Keratinocyte (primary cell): ENCODE measurements at regions not wholly inside any gene's neighbourhood (a gene's known extent, or its start where the extent isn't known, plus 50 kb on each side); places are given as distances from the start of the nearest gene placed in this dataset.

Experiments
- DNase-seq: peaks from one replicate; pipeline ENCODE4 v3.0.0-alpha.2; 2011; ENCODE audit warnings: low read depth, missing footprints, low spot score
- FAIRE-seq: peaks from 2 replicates; lab custom pipeline; 2011; peaks lifted over from hg19 to GRCh38; lab: Jason Lieb, UNC
- H2AFZ ChIP-seq: 2 replicates; pipeline ENCODE4 v1.6.0; 2012; ENCODE audit warnings: low read length, control low read depth, inconsistent platforms; ENCODE audit not compliant: control insufficient read depth
- H3K27ac ChIP-seq: 2 replicates; pipeline ENCODE4 v1.5.1; 2011; ENCODE audit warnings: low read length; ENCODE audit not compliant: control insufficient read depth, insufficient read depth
- H3K27me3 ChIP-seq: 3 replicates; pipeline ENCODE4 v1.6.0; 2011; ENCODE audit warnings: low read length; ENCODE audit not compliant: control insufficient read depth, insufficient read depth; ENCODE audit errors: extremely low read depth
- H3K36me3 ChIP-seq, 2 experiments: 2 replicates in 1 of 2; 3 replicates in 1 of 2; pipeline ENCODE4 v1.5.1; 2011; ENCODE audit warnings: low read length in 2 of 2, mild to moderate bottlenecking in 1 of 2; ENCODE audit not compliant: control insufficient read depth in 2 of 2, insufficient read depth in 2 of 2; ENCODE audit errors: extremely low read depth in 1 of 2
- H3K4me1 ChIP-seq: 3 replicates; pipeline ENCODE4 v1.5.1; 2011; ENCODE audit warnings: low read length; ENCODE audit not compliant: control insufficient read depth, insufficient read depth; ENCODE audit errors: extremely low read depth
- H3K4me2 ChIP-seq: 3 replicates; pipeline ENCODE4 v1.6.0; 2011; ENCODE audit warnings: low read depth, low read length; ENCODE audit not compliant: control insufficient read depth, insufficient read depth; ENCODE audit errors: extremely low read depth
- H3K4me3 ChIP-seq, 3 experiments: fragments of 200-600 bp in 1 of 3; sonication (generic) in 1 of 3; 2 replicates in 2 of 3; 3 replicates in 1 of 3; pipeline ENCODE4 v1.5.1; 2011 to 2016; ENCODE audit warnings: low read length in 3 of 3, mild to moderate bottlenecking in 3 of 3, control low read depth in 2 of 3, inconsistent platforms in 1 of 3, low read depth in 1 of 3, mixed read lengths in 1 of 3, mixed run types in 1 of 3, moderate library complexity in 1 of 3; ENCODE audit not compliant: control insufficient read depth in 2 of 3, insufficient read depth in 2 of 3; ENCODE audit errors: extremely low read depth in 1 of 3
- H3K79me2 ChIP-seq: 2 replicates; pipeline ENCODE4 v1.6.0; 2012; ENCODE audit warnings: low read length; ENCODE audit not compliant: control insufficient read depth, insufficient read depth
- H3K9ac ChIP-seq: 3 replicates; pipeline ENCODE4 v1.6.0; 2011; ENCODE audit warnings: low read length; ENCODE audit not compliant: control insufficient read depth, insufficient read depth; ENCODE audit errors: extremely low read depth
- H3K9me1 ChIP-seq: 3 replicates; pipeline ENCODE4 v1.6.0; 2011; ENCODE audit warnings: low read length; ENCODE audit not compliant: control insufficient read depth, insufficient read depth; ENCODE audit errors: extremely low read depth
- H3K9me3 ChIP-seq: 2 replicates; pipeline ENCODE4 v1.5.1; 2012; ENCODE audit warnings: low read depth, low read length; ENCODE audit not compliant: control insufficient read depth
- H4K20me1 ChIP-seq: 3 replicates; pipeline ENCODE4 v1.6.0; 2011; ENCODE audit warnings: low read length; ENCODE audit not compliant: control insufficient read depth, insufficient read depth; ENCODE audit errors: extremely low read depth
- CTCF ChIP-seq, 3 experiments: IDR thresholded peaks in 1 of 3; conservative IDR thresholded peaks in 1 of 3; optimal IDR thresholded peaks in 1 of 3; 2 replicates in 2 of 3; 3 replicates in 1 of 3; pipeline versions ENCODE3 to v1.5.1; 2011; ENCODE audit warnings: low read length in 3 of 3, mild to moderate bottlenecking in 3 of 3, moderate library complexity in 2 of 3, control low read depth in 1 of 3, inconsistent platforms in 1 of 3; ENCODE audit not compliant: insufficient read depth in 2 of 3; ENCODE audit errors: extremely low read depth in 1 of 3
- EZH2 ChIP-seq: IDR thresholded peaks from one replicate; pipeline ENCODE4 v1.6.1; 2012; ENCODE audit warnings: inconsistent platforms, mild to moderate bottlenecking, low read length, moderate library complexity
- dilution Hi-C: fragments of 300-500 bp; cut with MboI; formaldehyde crosslinking; loops from one replicate; pipeline ENCODE4 v1.7.0; 2020; ENCODE audit warnings: low sequenced_read_pairs; ENCODE audit not compliant: extremely low pct_ligation_motif_present

GRCh38 chr22:49197986-49198704 lies 629.5 kb downstream of the BRD1 start:
- Histone ChIP-seq H3K4me1 (no peaks in the 10 kb centered on the region), H3K4me3 (no peak overlapping the region), H3K4me2 (no peak overlapping the region), H3K36me3 (no peaks in the 10 kb centered on the region), H3K9ac (no peak overlapping the region), H3K27me3 (no peaks in the 10 kb centered on the region), H3K27ac (no peak overlapping the region), H3K9me1 (no peaks in the 10 kb centered on the region), H3K9me3 (peaks cover 26% of the 10 kb centered on the region), H4K20me1 (no peaks in the 10 kb centered on the region), H2AFZ (no peak overlapping the region), H3K79me2 (no peaks in the 10 kb centered on the region)
- DNase-seq = no peak
- TF ChIP-seq CTCF (optimal IDR thresholded peaks at IDR 0.05 in 1 of 3, IDR thresholded peaks at IDR 0.05 in 1 of 3, conservative IDR thresholded peaks at IDR 0.05 in 1 of 3; ENCODE audit: extremely low read depth in 1 of 3, insufficient read depth in 2 of 3, low read length in 3 of 3) (no peak), EZH2 (no peak)
- dilution Hi-C loops = no loop called here
- no peak for FAIRE-seq

- Histone ChIP-seq H3K9me3 (peaks cover 26% of the 10 kb centered on the region), H3K79me2 (no peaks in the 10 kb centered on the region), H4K20me1 (no peaks in the 10 kb centered on the region), H3K4me2 (no peak overlapping the region), H3K9me1 (no peaks in the 10 kb centered on the region), H3K9ac (no peak overlapping the region), H3K27me3 (no peaks in the 10 kb centered on the region), H3K27ac (no peak overlapping the region), H3K4me3 (no peak overlapping the region), H3K36me3 (no peaks in the 10 kb centered on the region), H3K4me1 (no peaks in the 10 kb centered on the region), H2AFZ (no peak overlapping the region)
- FAIRE-seq = no peak
- TF ChIP-seq EZH2 (no peak), CTCF (optimal IDR thresholded peaks at IDR 0.05 in 1 of 3, IDR thresholded peaks at IDR 0.05 in 1 of 3, conservative IDR thresholded peaks at IDR 0.05 in 1 of 3; ENCODE audit: extremely low read depth in 1 of 3, insufficient read depth in 2 of 3, low read length in 3 of 3) (no peak)
- DNase-seq = no peak
- dilution Hi-C loops = no loop called here
Measured at GRCh38 chr22:49197505-49197904, 630.2 kb downstream of the BRD1 start.
